ENCODE measurements at regions not wholly inside any gene's neighbourhood (a gene's known extent, or its start where the extent isn't known, plus 50 kb on each side); places are given as distances from the start of the nearest gene placed in this dataset.

DNA sequence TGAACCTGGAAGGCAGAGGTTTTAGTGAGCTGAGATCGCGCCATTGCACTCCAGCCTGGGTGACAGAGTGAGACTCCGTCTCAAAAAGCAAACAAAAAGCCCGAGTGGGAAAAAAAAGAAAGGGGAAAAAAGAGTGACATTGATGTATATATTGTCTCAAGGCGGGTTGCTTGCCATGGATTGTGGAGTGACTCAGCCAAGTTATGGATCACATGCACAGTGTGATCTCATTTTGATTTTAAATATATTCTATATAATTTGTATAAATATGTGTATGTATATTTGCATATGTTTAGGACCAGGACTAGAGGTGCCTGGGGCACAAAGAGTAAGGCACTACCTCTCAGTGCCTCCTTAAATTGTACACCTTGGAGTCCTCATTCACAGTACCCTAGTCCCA, 116.2 kb upstream of the RASSF8 start:
- TF ChIP-seq, protein P1, sequence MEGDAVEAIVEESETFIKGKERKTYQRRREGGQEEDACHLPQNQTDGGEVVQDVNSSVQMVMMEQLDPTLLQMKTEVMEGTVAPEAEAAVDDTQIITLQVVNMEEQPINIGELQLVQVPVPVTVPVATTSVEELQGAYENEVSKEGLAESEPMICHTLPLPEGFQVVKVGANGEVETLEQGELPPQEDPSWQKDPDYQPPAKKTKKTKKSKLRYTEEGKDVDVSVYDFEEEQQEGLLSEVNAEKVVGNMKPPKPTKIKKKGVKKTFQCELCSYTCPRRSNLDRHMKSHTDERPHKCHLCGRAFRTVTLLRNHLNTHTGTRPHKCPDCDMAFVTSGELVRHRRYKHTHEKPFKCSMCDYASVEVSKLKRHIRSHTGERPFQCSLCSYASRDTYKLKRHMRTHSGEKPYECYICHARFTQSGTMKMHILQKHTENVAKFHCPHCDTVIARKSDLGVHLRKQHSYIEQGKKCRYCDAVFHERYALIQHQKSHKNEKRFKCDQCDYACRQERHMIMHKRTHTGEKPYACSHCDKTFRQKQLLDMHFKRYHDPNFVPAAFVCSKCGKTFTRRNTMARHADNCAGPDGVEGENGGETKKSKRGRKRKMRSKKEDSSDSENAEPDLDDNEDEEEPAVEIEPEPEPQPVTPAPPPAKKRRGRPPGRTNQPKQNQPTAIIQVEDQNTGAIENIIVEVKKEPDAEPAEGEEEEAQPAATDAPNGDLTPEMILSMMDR (conservative IDR thresholded peaks at IDR 0.05) = no peak
- H3T11ph ChIP-seq (ENCODE audit: low read length) = no peak overlapping the region
- no peaks in the 10 kb centered on the region for H3K23me2 ChIP-seq (ENCODE audit: insufficient read length, low read depth, low read length, poor library complexity, severe bottlenecking)
- H4K5ac ChIP-seq (ENCODE audit: insufficient read length, low read depth, low read length) = no peak overlapping the region
- no peaks in the 10 kb centered on the region for H3K79me1 ChIP-seq (ENCODE audit: insufficient read depth, low read depth, low read length, poor library complexity, severe bottlenecking)
- H3K27me3 Mint-ChIP-seq (ENCODE audit: low read depth) = no peaks in the 10 kb centered on the region
- no peaks in the 10 kb centered on the region for H3K9me3 Mint-ChIP-seq
- no peak overlapping the region for H3K23ac ChIP-seq (ENCODE audit: insufficient read length, low read depth, low read length)
- no CpG with 5 or more reads among the region's 5 CpGs for WGBS (ENCODE audit: extremely low coverage, insufficient read length, low lambda C conversion rate)
- no peaks in the 10 kb centered on the region for H4K20me1 ChIP-seq (ENCODE audit: control insufficient read depth, insufficient read depth, insufficient read length)
- no peak overlapping the region for H2BK15ac ChIP-seq (ENCODE audit: low read depth, low read length)
- no peak for DNase-seq
- H3K27me3 ChIP-seq (ENCODE audit: insufficient read depth, low read length) = no peaks in the 10 kb centered on the region
- H3K14ac ChIP-seq (ENCODE audit: insufficient read depth, low read length) = no peak overlapping the region
- no peaks in the 10 kb centered on the region for H3K79me2 ChIP-seq (ENCODE audit: insufficient read depth, low read length)
- H3K56ac ChIP-seq (ENCODE audit: insufficient read length, low read depth, low read length) = no peak overlapping the region
- H3K36me3 Mint-ChIP-seq (ENCODE audit: insufficient read depth in 1 of 3, low read depth in 3 of 3) = no peaks in the 10 kb centered on the region
- no peak overlapping the region for H3K4ac ChIP-seq (ENCODE audit: low read depth, low read length)
- H4K8ac ChIP-seq (replicated peaks; ENCODE audit: insufficient read length, low read depth, low read length) = no peak overlapping the region
- no peak overlapping the region for H2AFZ ChIP-seq (ENCODE audit: low read length)
- H2BK20ac ChIP-seq (ENCODE audit: low read depth, low read length, poor library complexity, severe bottlenecking) = no peak overlapping the region
- H3K27ac ChIP-seq (ENCODE audit: insufficient read length, low read depth, low read length) = no peak overlapping the region
- no peak overlapping the region for H3K9ac ChIP-seq (ENCODE audit: extremely low read depth, insufficient read length, low read length)
- H4K91ac ChIP-seq (ENCODE audit: insufficient read length, low read depth, low read length) = no peak overlapping the region
- H3K9me3 ChIP-seq (ENCODE audit: control insufficient read depth, low read depth, low read length) = no peaks in the 10 kb centered on the region
- H2BK12ac ChIP-seq (ENCODE audit: insufficient read length, low read depth, low read length) = no peak overlapping the region
- H2AK5ac ChIP-seq (ENCODE audit: insufficient read length, low read length) = no peak overlapping the region
- H2BK120ac ChIP-seq (ENCODE audit: low read depth, low read length, poor library complexity, severe bottlenecking) = no peak overlapping the region
- no peak overlapping the region for H3K4me2 ChIP-seq (ENCODE audit: insufficient read depth, insufficient read length, low read length)
- H3K4me1 Mint-ChIP-seq = peaks cover 20% of the 10 kb centered on the region in 2 experiments
- H3K4me3 Mint-ChIP-seq = no peak overlapping the region
- H3K4me1 ChIP-seq (ENCODE audit: insufficient read depth, low read length) = no peaks in the 10 kb centered on the region
- no peak overlapping the region for H3K18ac ChIP-seq (ENCODE audit: insufficient read length, low read depth, low read length)
- H3K27ac Mint-ChIP-seq = no peak overlapping the region
- H2BK5ac ChIP-seq (ENCODE audit: insufficient read length, low read length) = no peak overlapping the region
